ENCODE measurements at regions not wholly inside any gene's neighbourhood (a gene's known extent, or its start where the extent isn't known, plus 50 kb on each side); places are given as distances from the start of the nearest gene placed in this dataset.
"Not testable (repeated sequence)": the region's sequence is repeated elsewhere in the genome, so short reads cannot be mapped to it uniquely, and the experiment has no call there.

- Histone ChIP-seq H3K9ac (ENCODE audit: low read length) (no peak overlapping the region), H3K9me3 (ENCODE audit: insufficient read depth, low read length) (no peaks in the 10 kb centered on the region), H4K20me1 (ENCODE audit: insufficient read depth, low read length) (no peaks in the 10 kb centered on the region), H3K79me2 (ENCODE audit: low read length) (no peaks in the 10 kb centered on the region), H2AFZ (ENCODE audit: low read depth, low read length) (no peak overlapping the region), H3K4me2 (ENCODE audit: low read length) (peak overlapping the region; percentile 15; the same call in 1 of the 2 replicates), H3K4me1 (ENCODE audit: low read length) (peaks cover 16% of the 10 kb centered on the region), H3K36me3 (replicated peaks; ENCODE audit: low read depth, low read length) (no peaks in the 10 kb centered on the region), H3K27ac (ENCODE audit: low read length) (no peak overlapping the region), H3K4me3 (ENCODE audit: low read length) (no peak overlapping the region), H3K27me3 (ENCODE audit: low read depth, low read length) (no peaks in the 10 kb centered on the region)
- TF ChIP-seq EZH2phosphoT487 (IDR thresholded peaks at IDR 0.05; ENCODE audit: low read depth) = no peak
- TF ChIP-seq CTCF (IDR thresholded peaks at IDR 0.05; ENCODE audit: low read depth, low read length) = no peak
These were observed 128.3 kb upstream of the MED14 start for GRCh38 chrX:40863671-40864070.

DNA sequence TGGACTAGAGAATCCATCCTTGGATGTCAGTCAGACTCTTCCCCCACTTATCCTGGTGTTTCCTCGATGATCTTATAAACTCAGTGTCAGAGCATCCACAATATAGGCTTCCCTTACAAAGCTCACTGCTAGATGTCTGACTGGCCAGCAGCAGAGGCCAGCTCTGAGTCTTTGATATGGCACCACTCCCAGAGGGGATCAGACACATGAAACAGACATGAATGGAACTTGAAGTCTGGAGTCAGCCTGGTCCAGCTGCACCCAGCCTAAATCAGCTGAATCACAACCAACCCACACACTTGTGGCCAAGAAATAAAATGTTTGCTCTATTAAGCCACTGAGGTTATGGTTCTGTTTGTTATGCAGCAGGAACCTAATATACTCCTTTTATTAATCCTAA, 129.6 kb upstream of the MED14 start:
- Histone ChIP-seq H3K4me1 (ENCODE audit: low read length) (peaks cover 16% of the 10 kb centered on the region), H3K27me3 (ENCODE audit: low read depth, low read length) (no peaks in the 10 kb centered on the region), H2AFZ (ENCODE audit: low read depth, low read length) (no peak overlapping the region), H3K4me3 (ENCODE audit: low read length) (no peak overlapping the region), H3K9me3 (ENCODE audit: insufficient read depth, low read length) (no peaks in the 10 kb centered on the region), H3K79me2 (ENCODE audit: low read length) (no peaks in the 10 kb centered on the region), H4K20me1 (ENCODE audit: insufficient read depth, low read length) (no peaks in the 10 kb centered on the region), H3K36me3 (replicated peaks; ENCODE audit: low read depth, low read length) (no peaks in the 10 kb centered on the region), H3K9ac (ENCODE audit: low read length) (no peak overlapping the region), H3K27ac (ENCODE audit: low read length) (no peak overlapping the region), H3K4me2 (ENCODE audit: low read length) (no peak overlapping the region)
- no peak for TF ChIP-seq EZH2phosphoT487 (IDR thresholded peaks at IDR 0.05; ENCODE audit: low read depth)
- no peak for TF ChIP-seq CTCF (IDR thresholded peaks at IDR 0.05; ENCODE audit: low read depth, low read length)

- no peaks in the 10 kb centered on the region for H3K36me3 ChIP-seq (replicated peaks; ENCODE audit: low read depth, low read length)
- H3K4me3 ChIP-seq (ENCODE audit: low read length) = no peak overlapping the region
- no peak overlapping the region for H2AFZ ChIP-seq (ENCODE audit: low read depth, low read length)
- no peak overlapping the region for H3K9ac ChIP-seq (ENCODE audit: low read length)
- no peaks in the 10 kb centered on the region for H4K20me1 ChIP-seq (ENCODE audit: insufficient read depth, low read length)
- no peak overlapping the region for H3K4me2 ChIP-seq (ENCODE audit: low read length)
- TF ChIP-seq CTCF (IDR thresholded peaks at IDR 0.05; ENCODE audit: low read depth, low read length) (no peak), EZH2phosphoT487 (IDR thresholded peaks at IDR 0.05; ENCODE audit: low read depth) (no peak)
- no peaks in the 10 kb centered on the region for H3K27me3 ChIP-seq (ENCODE audit: low read depth, low read length)
- H3K4me1 ChIP-seq (ENCODE audit: low read length) = peaks cover 30% of the 10 kb centered on the region
- H3K27ac ChIP-seq (ENCODE audit: low read length) = no peak overlapping the region
- H3K79me2 ChIP-seq (ENCODE audit: low read length) = no peaks in the 10 kb centered on the region
- no peaks in the 10 kb centered on the region for H3K9me3 ChIP-seq (ENCODE audit: insufficient read depth, low read length)
These were observed 131.6 kb upstream of the MED14 start for GRCh38 chrX:40866893-40867292.

- Histone ChIP-seq H3K27ac (ENCODE audit: low read length) (no peak overlapping the region), H3K4me1 (ENCODE audit: low read length) (peaks cover 34% of the 10 kb centered on the region), H3K79me2 (ENCODE audit: low read length) (no peaks in the 10 kb centered on the region), H3K36me3 (replicated peaks; ENCODE audit: low read depth, low read length) (no peaks in the 10 kb centered on the region), H3K27me3 (ENCODE audit: low read depth, low read length) (no peaks in the 10 kb centered on the region), H3K4me3 (ENCODE audit: low read length) (no peak overlapping the region), H2AFZ (ENCODE audit: low read depth, low read length) (no peak overlapping the region), H4K20me1 (ENCODE audit: insufficient read depth, low read length) (no peaks in the 10 kb centered on the region), H3K9ac (ENCODE audit: low read length) (no peak overlapping the region), H3K4me2 (ENCODE audit: low read length) (no peak overlapping the region), H3K9me3 (ENCODE audit: insufficient read depth, low read length) (no peaks in the 10 kb centered on the region)
- TF ChIP-seq EZH2phosphoT487 (IDR thresholded peaks at IDR 0.05; ENCODE audit: low read depth) = no peak
These were observed 132.0 kb upstream of the MED14 start for GRCh38 chrX:40867352-40867751.

- no peaks in the 10 kb centered on the region for H3K27me3 ChIP-seq (ENCODE audit: low read depth, low read length)
- H3K4me3 ChIP-seq (ENCODE audit: low read length) = no peak overlapping the region
- no peak overlapping the region for H3K27ac ChIP-seq (ENCODE audit: low read length)
- TF ChIP-seq EZH2phosphoT487 (IDR thresholded peaks at IDR 0.05; ENCODE audit: low read depth) (no peak), CTCF (IDR thresholded peaks at IDR 0.05; ENCODE audit: low read depth, low read length) (no peak)
- H3K4me2 ChIP-seq (ENCODE audit: low read length) = no peak overlapping the region
- peaks cover 38% of the 10 kb centered on the region for H3K4me1 ChIP-seq (ENCODE audit: low read length)
- H3K36me3 ChIP-seq (replicated peaks; ENCODE audit: low read depth, low read length) = no peaks in the 10 kb centered on the region
- no peaks in the 10 kb centered on the region for H3K9me3 ChIP-seq (ENCODE audit: insufficient read depth, low read length)
- no peak overlapping the region for H3K9ac ChIP-seq (ENCODE audit: low read length)
- H2AFZ ChIP-seq (ENCODE audit: low read depth, low read length) = no peak overlapping the region
- no peaks in the 10 kb centered on the region for H3K79me2 ChIP-seq (ENCODE audit: low read length)
- no peaks in the 10 kb centered on the region for H4K20me1 ChIP-seq (ENCODE audit: insufficient read depth, low read length)
These were observed 133.5 kb upstream of the MED14 start for GRCh38 chrX:40868868-40869267.

GRCh38 chrX:40870982-40871381, 135.6 kb upstream of the MED14 start:
- not testable (repeated sequence) for H3K27me3 ChIP-seq (ENCODE audit: low read depth, low read length); H4K20me1 ChIP-seq (ENCODE audit: insufficient read depth, low read length); H2AFZ ChIP-seq (ENCODE audit: low read depth, low read length); H3K9me3 ChIP-seq (ENCODE audit: insufficient read depth, low read length); H3K9ac ChIP-seq (ENCODE audit: low read length); H3K4me3 ChIP-seq (ENCODE audit: low read length); H3K36me3 ChIP-seq (replicated peaks; ENCODE audit: low read depth, low read length); H3K79me2 ChIP-seq (ENCODE audit: low read length)
- peak overlapping the region; percentile 95 for H3K27ac ChIP-seq (ENCODE audit: low read length)
- H3K4me1 ChIP-seq (ENCODE audit: low read length) = peaks cover 34% of the 10 kb centered on the region
- H3K4me2 ChIP-seq (ENCODE audit: low read length) = peak overlapping the region; percentile 81
